Neutrophil (primary cell): ENCODE measurements at regions not wholly inside any gene's neighbourhood (a gene's known extent, or its start where the extent isn't known, plus 50 kb on each side); places are given as distances from the start of the nearest gene placed in this dataset.

Source experiments
- H3K27ac ChIP-seq: fragments of 200-600 bp; sonication (generic); 2 replicates; pipeline ENCODE4 v1.5.1; 2016; ENCODE audit warnings: mild to moderate bottlenecking, moderate library complexity
- H3K27me3 ChIP-seq: fragments of 200-600 bp; sonication (generic); 2 replicates; pipeline ENCODE4 v1.6.0; 2016; ENCODE audit warnings: mild to moderate bottlenecking
- H3K36me3 ChIP-seq: fragments of 200-600 bp; sonication (generic); 2 replicates; pipeline ENCODE4 v1.5.1; 2017
- H3K4me1 ChIP-seq, 2 experiments: fragments of 200-600 bp in 1 of 2; sonication (generic) in 1 of 2; 1 replicate in 1 of 2; 2 replicates in 1 of 2; pipeline versions ENCODE4 v1.5.1 to v1.6.1; 2013 to 2016; ENCODE audit warnings: low read depth in 1 of 2, low read length in 1 of 2, mild to moderate bottlenecking in 1 of 2, moderate library complexity in 1 of 2; ENCODE audit not compliant: control insufficient read depth in 1 of 2, insufficient read depth in 1 of 2
- H3K4me3 ChIP-seq, 2 experiments: fragments of 200-600 bp in 1 of 2; sonication (generic) in 1 of 2; 1 replicate in 1 of 2; 2 replicates in 1 of 2; pipeline ENCODE4 v1.5.1; 2013 to 2016; ENCODE audit warnings: low read depth in 1 of 2, low read length in 1 of 2, mild to moderate bottlenecking in 1 of 2, moderate library complexity in 1 of 2
- H3K9me3 ChIP-seq: fragments of 200-600 bp; sonication (generic); 2 replicates; pipeline ENCODE4 v1.5.1; 2016
- TF ChIP-seq, protein P1 (sequence below): fragments of 200-600 bp; sonication (generic); IDR thresholded peaks from 2 replicates; pipeline ENCODE4 v1.5.1; 2016; ENCODE audit warnings: antibody characterized with exemption

DNA sequence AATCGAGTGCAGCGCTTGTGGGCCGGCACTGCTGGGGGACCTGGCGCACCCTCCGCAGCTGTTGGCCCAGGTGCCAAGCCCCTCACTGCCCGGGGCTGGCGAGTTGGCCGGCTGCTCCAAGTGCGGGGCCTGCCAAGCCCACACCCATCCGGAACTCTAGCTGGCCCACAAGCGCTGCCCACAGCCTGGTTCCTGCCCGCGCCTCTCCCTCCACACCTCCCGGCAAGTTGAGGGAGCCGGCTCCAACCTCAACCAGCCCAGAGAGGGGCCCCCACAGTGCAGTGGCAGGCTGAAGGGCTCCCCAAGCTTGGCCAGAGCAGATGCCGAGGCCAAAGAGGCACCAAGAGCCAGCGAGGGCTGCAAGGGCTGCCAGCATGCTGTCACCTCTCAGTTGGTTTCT, 73.4 kb downstream of the PLXNA1 start:
- Histone ChIP-seq H3K4me3 (no peak overlapping the region), H3K27me3 (peaks cover 7% of the 10 kb centered on the region), H3K36me3 (no peaks in the 10 kb centered on the region), H3K9me3 (no peaks in the 10 kb centered on the region), H3K4me1 (no peaks in the 10 kb centered on the region), H3K27ac (no peak overlapping the region)
- TF ChIP-seq, protein P1, sequence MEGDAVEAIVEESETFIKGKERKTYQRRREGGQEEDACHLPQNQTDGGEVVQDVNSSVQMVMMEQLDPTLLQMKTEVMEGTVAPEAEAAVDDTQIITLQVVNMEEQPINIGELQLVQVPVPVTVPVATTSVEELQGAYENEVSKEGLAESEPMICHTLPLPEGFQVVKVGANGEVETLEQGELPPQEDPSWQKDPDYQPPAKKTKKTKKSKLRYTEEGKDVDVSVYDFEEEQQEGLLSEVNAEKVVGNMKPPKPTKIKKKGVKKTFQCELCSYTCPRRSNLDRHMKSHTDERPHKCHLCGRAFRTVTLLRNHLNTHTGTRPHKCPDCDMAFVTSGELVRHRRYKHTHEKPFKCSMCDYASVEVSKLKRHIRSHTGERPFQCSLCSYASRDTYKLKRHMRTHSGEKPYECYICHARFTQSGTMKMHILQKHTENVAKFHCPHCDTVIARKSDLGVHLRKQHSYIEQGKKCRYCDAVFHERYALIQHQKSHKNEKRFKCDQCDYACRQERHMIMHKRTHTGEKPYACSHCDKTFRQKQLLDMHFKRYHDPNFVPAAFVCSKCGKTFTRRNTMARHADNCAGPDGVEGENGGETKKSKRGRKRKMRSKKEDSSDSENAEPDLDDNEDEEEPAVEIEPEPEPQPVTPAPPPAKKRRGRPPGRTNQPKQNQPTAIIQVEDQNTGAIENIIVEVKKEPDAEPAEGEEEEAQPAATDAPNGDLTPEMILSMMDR, result no peak

DNA sequence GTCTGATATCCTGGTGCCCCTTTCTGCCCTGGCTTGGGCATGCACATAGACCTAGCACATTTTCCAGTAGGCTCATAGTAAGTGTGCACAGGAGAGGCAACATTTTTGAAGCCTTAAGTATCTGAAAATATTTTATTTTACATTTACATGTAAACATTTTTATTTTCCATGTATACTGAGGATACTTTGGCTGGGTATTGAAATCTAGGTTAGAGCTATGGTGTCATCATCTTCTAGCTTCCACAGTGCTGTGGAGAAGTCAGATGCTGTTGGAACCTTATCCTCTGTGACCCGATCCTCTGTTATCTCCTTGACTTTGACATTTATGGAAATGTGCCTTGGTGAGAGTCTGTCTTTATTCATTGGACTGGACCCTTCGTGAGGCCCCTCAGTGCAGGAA, 74.1 kb downstream of the PLXNA1 start:
- TF ChIP-seq, protein P1, result no peak
- no peaks in the 10 kb centered on the region for H3K4me1 ChIP-seq
- H3K27me3 ChIP-seq, result peaks cover 10% of the 10 kb centered on the region
- H3K9me3 ChIP-seq, result no peaks in the 10 kb centered on the region
- no peaks in the 10 kb centered on the region for H3K36me3 ChIP-seq
- H3K4me3 ChIP-seq, result no peak overlapping the region
- no peak overlapping the region for H3K27ac ChIP-seq

DNA sequence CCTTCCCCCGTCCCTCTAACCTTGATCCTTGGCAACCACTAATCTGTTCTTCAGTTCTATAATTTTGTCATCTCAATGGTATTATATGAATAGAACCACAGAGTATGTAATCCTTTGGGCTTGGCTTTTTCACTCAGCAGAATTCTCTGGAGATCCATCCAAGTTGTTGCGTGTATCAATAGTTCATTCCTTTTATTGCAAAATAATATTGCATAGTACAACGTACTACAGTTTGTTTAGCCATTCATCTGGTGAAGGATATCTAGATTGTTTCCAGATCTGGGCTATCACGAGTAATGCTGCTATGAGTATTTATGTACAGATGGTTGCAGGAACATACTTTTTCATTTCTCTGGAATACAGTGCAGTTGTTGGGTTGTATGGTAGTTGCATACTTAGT, 76.2 kb downstream of the PLXNA1 start:
- H3K36me3 ChIP-seq, result no peaks in the 10 kb centered on the region
- no peak overlapping the region for H3K27ac ChIP-seq
- peaks cover 10% of the 10 kb centered on the region for H3K27me3 ChIP-seq
- H3K4me3 ChIP-seq, result no peak overlapping the region
- TF ChIP-seq, protein P1, result no peak
- H3K9me3 ChIP-seq, result no peaks in the 10 kb centered on the region
- H3K4me1 ChIP-seq, result no peaks in the 10 kb centered on the region

DNA sequence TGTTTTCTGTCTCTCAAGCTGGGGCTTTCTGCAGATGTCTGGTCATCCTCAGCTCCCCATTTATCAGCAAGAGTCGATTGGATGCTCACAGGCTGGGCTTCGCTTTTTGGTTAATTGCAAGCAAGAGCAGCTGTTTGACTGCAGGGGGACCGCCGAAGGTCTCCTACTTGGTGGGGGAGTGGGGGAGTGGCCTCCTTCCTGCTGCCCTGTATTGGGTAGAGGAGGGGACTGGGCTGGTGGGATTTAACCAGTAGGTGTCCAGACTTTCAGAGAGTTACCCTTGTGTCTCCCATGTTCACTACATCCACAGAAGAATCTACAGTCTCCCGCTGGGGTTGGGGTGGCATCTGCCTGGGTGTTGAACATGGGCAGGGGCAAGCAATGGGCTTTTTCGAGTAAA, 78.7 kb downstream of the PLXNA1 start:
- TF ChIP-seq, protein P1, result no peak
- Histone ChIP-seq H3K4me3 (no peak overlapping the region), H3K9me3 (no peaks in the 10 kb centered on the region), H3K4me1 (no peaks in the 10 kb centered on the region), H3K36me3 (no peaks in the 10 kb centered on the region), H3K27me3 (peaks cover 10% of the 10 kb centered on the region), H3K27ac (no peak overlapping the region)

DNA sequence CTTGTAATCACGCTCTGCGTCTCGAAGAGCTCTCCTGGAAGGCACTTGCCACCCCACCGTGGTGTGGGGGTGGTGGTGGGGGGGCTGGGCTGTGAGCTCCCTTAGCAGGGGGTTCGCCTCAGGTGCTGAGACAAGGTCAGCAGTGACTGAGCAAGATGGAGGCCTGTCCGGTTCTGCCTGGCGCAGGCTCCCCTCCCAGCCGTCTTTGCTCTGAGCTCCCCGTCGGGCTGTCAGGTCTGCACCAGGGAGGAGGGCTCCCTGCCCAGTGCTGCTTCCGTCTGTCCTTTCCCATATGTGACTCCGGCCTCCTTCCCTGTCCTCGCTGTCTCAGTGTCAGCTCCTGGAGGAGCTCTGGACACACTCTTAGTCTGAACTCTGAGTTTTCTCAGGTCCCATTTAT, 80.0 kb downstream of the PLXNA1 start:
- H3K36me3 ChIP-seq, result no peaks in the 10 kb centered on the region
- H3K27ac ChIP-seq, result no peak overlapping the region
- peaks cover 10% of the 10 kb centered on the region for H3K27me3 ChIP-seq
- no peaks in the 10 kb centered on the region for H3K4me1 ChIP-seq
- TF ChIP-seq, protein P1, result no peak
- no peaks in the 10 kb centered on the region for H3K9me3 ChIP-seq
- H3K4me3 ChIP-seq, result no peak overlapping the region

DNA sequence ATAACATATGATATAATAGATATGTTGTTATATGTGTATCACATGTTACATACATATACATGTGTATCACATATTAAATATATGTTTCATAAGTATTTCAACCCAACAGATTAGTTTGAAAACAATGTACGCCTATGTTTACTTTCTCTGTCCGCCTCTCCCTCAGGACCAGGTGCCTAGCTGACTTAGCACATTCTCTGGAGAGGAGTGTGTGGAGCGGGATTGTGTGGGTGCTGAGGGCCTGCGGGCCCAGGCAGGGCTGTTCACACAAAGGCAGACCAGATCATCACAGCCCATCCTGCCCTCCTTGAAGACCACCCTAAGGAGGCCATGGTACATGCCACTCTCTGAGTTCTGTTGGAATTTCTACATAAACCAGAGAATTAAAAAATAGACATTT, 81.0 kb downstream of the PLXNA1 start:
- TF ChIP-seq, protein P1, result no peak
- Histone ChIP-seq H3K27ac (no peak overlapping the region), H3K4me3 (no peak overlapping the region), H3K36me3 (no peaks in the 10 kb centered on the region), H3K9me3 (no peaks in the 10 kb centered on the region), H3K4me1 (no peaks in the 10 kb centered on the region), H3K27me3 (peaks cover 10% of the 10 kb centered on the region)
